ENCODE measurements at regions not wholly inside any gene's neighbourhood (a gene's known extent, or its start where the extent isn't known, plus 50 kb on each side); places are given as distances from the start of the nearest gene placed in this dataset.

DNA sequence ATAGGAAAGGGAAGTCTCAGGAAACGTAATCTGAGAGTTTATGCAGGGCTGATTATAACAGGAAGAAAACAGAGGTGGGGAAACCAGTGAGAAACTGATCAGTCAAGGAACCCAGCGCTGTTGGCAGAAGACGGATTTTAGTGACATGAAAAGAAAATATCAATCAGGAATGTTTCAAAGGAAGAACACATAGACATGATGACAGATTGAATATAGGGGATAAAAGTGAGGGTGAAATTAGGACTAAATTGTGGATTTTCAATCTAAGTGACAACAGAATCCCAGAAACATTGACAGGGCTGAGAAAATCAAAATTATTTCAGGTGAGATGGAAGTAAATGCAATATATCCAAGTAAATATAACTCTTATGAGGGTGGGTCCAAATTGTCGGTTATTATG lies 199.8 kb upstream of the CCDC150 start:
- DNase-seq (ENCODE audit: insufficient read length, low spot score) (no peak), FAIRE-seq (no peak)
- TF ChIP-seq POLR2A (IDR thresholded peaks at IDR 0.05; ENCODE audit: low read depth, low read length): no peak

DNA sequence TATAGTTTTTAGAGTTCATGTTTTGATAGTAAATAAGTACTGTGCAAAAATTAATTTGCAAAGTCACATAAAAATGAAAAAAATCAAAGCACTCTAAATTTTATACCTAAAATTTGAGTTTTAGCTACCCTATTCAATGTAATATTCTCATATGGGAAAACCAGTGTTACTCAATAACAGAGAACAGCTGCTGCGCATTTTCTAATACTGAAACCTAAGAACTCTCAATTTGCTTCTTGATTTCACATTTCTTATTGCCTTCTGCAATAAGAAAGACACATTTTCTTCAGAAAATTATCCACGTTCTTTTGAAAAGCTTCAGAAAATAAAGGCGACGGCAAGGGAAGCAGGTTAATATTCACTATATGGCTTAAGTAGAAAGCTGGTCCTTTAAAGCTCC lies 199.1 kb upstream of the CCDC150 start:
- no peak for DNase-seq (ENCODE audit: insufficient read length, low spot score)
- TF ChIP-seq POLR2A (IDR thresholded peaks at IDR 0.05; ENCODE audit: low read depth, low read length): no peak
- FAIRE-seq: no peak

DNA sequence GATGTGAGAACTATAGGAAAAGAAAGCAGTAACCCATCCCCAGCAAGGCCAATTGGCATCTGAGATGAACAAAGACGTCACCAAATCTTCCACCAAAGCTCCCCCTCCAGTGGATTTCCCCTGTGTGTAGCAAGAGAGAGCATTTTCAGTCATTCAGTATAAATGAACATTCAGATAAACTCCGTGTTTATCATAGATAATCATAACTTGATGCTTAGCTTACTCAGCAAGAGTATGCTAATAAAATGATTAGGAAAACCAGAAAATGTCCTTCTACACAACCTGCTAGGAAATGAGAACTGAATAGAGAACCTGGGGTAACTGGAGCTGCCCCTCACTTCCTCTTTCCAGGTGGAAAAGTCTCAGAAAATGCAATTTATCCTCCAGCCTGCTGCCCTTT lies 198.0 kb upstream of the CCDC150 start:
- no peak for DNase-seq (ENCODE audit: insufficient read length, low spot score)
- FAIRE-seq: no peak
- TF ChIP-seq POLR2A (IDR thresholded peaks at IDR 0.05; ENCODE audit: low read depth, low read length): no peak

DNA sequence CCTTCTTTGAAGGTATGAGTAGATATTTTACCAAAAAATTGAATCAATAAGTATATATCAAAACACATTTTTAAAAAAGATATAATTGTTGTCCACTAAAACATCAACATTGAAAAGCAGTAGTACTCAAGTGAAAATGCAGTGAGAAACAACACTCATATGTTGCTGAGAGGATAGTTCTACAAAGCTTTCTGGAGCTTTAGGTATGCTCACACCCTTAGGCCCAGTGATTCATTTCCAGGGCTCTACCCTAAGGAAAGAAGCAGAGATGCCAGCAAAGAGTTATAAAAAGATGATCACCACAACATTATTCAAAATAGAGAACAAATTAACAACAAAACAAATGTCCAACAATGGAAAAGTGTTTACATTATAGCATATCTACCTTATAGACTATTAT lies 197.3 kb upstream of the CCDC150 start:
- FAIRE-seq (no peak), DNase-seq (ENCODE audit: insufficient read length, low spot score) (no peak)
- no peak for TF ChIP-seq POLR2A (IDR thresholded peaks at IDR 0.05; ENCODE audit: low read depth, low read length)

DNA sequence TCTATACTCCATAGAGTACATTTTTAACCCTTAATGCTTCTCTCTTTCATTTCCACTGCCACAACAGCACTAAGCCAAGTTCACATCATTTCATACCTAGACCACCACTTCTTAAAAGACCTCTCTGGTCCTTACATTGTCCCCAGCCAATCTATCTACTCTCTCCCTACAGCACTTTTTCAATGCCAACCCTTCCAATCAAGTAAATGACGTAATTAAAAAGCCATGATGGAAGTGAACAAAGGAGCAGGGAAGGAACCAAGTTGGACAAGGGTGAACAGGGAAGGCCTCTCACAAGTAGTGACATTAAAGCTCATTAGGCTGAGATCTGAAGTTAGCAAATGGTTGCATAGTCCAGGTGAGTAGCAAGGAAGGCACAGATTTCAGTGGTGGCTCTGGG lies 195.1 kb upstream of the CCDC150 start:
- DNase-seq (ENCODE audit: insufficient read length, low spot score): no peak
- peak; percentile 6 for FAIRE-seq
- no peak for TF ChIP-seq POLR2A (IDR thresholded peaks at IDR 0.05; ENCODE audit: low read depth, low read length)

DNA sequence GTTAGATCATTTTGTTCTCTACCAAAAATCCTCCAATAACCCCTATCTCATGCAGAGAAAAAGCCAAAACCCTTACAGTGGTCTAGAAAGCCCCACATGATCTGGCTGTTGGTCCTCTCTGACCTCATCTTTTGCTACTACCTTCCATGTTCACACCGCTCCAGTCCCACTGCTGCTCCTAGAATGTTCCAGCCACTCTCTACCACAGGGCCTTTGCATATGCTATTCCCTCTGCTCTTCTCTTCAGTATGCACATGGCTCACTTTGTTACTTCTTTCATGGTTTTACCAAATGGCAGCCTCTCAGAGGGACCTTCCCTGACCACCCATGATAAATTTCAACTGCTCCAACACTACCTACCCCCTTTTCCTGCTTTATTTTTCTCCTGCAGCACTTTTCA lies 193.5 kb upstream of the CCDC150 start:
- no peak for TF ChIP-seq POLR2A (IDR thresholded peaks at IDR 0.05; ENCODE audit: low read depth, low read length)
- no peak for FAIRE-seq
- no peak for DNase-seq (ENCODE audit: insufficient read length, low spot score)

DNA sequence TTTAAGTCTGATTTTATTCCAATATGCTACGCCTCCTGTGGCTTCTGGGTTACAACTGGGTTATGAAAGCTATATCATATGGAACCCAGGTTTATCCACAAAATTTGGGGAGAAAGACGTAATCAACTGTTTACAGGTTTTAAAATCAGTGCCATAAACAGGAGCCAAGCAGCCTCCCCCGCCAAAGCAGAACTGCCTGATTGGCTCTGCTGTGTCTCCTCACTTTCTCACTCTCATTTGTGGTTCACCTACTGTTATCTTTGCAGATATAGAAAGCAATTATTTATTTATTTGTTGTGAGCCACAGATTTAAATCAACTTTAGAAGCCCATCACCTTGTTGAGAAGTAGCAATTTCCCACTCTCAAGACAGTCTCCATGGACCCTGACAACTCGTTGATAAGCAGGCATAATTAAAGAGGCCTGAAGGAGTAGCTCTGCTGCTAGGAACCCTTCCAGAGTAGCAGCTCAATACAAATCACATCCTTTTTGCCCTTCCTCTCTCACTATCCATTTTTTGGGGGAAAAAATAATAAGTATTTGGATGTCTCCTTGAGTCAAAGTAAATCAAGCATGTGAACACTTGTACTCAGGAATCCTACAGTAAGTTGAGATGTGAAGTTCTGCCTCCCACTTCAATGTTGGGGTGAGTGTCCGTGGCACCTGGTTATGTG lies 191.0 kb upstream of the CCDC150 start:
- TF ChIP-seq POLR2A (IDR thresholded peaks at IDR 0.05; ENCODE audit: low read depth, low read length): no peak
- FAIRE-seq (no peak), DNase-seq (ENCODE audit: insufficient read length, low spot score) (no peak)

DNA sequence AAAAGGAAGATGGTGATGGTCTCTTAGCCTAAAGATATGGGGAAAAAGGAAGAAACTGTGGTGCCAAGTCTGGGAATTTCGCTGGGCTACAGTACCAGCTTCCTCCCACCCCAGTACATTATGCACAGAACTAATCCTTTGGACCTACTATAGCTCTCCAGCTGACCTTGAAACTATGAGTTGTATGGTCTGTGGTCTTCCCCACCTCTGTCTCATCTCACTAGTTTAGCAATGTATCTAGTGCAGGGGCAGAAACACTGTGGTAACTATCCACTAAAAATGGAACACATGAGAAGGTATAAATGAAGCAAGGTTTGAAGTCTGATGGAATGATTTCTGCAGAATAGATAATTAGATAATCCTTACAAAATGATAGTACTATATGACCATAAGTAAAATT lies 190.4 kb upstream of the CCDC150 start:
- no peak for FAIRE-seq
- no peak for DNase-seq (ENCODE audit: insufficient read length, low spot score)
- TF ChIP-seq POLR2A (IDR thresholded peaks at IDR 0.05; ENCODE audit: low read depth, low read length): no peak

DNA sequence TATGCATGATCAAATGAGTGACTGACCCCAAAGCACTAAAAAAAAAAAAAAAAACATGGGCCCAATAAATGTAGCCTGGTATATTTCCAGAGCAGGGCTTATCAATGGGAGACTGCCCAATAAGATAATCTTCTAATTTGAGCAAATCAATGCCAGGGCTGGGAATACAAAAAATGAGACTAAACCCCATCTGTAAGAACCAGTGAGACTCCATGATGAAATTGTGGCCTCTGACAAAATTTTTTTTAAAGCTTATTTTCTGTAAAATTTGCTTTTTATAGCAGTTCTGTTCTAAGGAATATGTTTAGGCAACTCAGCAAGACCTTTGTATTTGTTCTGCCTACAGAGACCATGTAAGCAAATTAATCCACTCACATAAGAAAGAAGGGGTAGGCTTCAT lies 186.8 kb upstream of the CCDC150 start:
- FAIRE-seq (no peak), DNase-seq (ENCODE audit: insufficient read length, low spot score) (no peak)
- TF ChIP-seq POLR2A (IDR thresholded peaks at IDR 0.05; ENCODE audit: low read depth, low read length): no peak

DNA sequence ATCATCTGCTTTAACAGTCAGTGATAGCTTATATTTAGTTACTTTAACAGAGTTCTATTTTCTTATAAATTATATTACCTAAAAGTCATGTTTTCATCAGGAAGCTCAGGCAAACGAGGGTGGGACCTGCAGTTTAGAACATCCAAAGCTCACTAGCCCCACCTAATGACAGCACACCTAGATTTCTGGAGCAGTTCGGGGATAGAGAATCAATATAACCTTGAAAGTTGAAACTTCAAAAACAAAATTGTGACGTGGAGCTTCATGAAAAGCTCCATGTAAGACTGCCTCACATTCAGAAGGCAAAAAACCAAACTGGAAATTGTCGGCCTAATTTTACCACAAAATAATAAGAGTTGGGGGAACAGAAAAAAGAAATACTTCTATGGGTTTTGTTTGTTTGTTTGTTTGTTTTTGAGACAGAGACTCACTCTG lies 185.9 kb upstream of the CCDC150 start:
- peak; percentile 11 for DNase-seq (ENCODE audit: insufficient read length, low spot score)
- peak; percentile 48 for FAIRE-seq

DNA sequence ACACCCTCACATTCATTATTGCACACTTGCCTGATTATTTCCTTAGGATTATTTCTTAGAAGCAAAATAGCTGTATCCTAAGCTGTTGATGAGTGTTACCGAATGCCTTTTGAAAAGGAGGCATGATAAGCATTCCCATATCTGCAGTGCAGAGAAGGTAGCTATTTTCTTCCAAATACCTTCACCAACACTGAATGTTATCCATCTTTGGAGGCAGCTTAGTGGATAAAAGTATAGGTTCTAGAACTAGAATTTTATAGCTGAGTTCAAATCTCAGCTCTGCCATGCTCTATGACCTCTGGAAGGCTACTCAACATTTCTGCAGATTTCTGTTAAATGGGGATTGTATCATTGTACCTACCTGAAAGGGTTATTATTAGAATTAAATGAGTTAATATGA lies 185.0 kb upstream of the CCDC150 start:
- FAIRE-seq (no peak), DNase-seq (ENCODE audit: insufficient read length, low spot score) (no peak)
- no peak for TF ChIP-seq POLR2A (IDR thresholded peaks at IDR 0.05; ENCODE audit: low read depth, low read length)

More for the DNA sequence above, 185.9 kb upstream of the CCDC150 start:
- TF ChIP-seq POLR2A (IDR thresholded peaks at IDR 0.05; ENCODE audit: low read depth, low read length): no peak

DNA sequence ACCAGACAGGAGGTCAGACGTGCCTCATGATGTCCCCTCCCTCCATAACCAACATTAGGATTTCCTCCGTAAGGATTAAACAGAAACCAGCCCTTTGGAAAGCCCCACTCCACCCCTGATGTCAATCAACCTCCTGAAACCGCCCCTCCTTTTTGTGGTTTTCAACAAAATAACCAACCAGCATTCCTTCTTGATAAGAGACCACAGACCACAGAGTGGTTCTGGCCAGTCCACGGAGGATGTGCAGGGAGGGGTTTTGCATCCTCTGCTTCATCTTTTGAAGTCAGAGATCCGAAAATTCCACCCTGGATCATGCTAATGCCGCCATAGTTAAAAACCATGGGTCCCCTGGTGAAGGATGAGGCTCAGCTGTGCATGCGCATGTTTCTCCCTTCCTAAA lies 180.0 kb upstream of the CCDC150 start:
- TF ChIP-seq POLR2A (IDR thresholded peaks at IDR 0.05; ENCODE audit: low read depth, low read length): no peak
- DNase-seq (ENCODE audit: insufficient read length, low spot score) (no peak), FAIRE-seq (no peak)

DNA sequence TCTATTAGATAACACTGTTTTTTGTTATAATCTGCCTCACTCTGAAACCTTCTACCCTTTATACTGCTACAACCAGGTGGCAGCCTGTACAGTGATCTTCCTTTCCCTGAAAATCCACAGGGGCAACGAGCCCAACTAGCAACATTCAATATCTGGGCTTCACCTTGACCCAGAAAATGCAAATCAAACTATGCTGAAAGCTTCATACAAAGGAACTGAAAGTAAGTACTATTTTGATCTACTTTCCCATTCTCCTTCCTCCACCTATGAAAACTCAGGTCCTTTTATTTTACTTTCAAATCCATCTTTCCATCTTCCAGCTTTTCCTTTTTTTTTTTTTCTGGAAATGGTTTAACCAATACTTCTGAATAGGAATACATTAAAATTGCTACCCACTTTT lies 175.8 kb upstream of the CCDC150 start:
- no peak for FAIRE-seq
- no peak for TF ChIP-seq POLR2A (IDR thresholded peaks at IDR 0.05; ENCODE audit: low read depth, low read length)
- no peak for DNase-seq (ENCODE audit: insufficient read length, low spot score)

DNA sequence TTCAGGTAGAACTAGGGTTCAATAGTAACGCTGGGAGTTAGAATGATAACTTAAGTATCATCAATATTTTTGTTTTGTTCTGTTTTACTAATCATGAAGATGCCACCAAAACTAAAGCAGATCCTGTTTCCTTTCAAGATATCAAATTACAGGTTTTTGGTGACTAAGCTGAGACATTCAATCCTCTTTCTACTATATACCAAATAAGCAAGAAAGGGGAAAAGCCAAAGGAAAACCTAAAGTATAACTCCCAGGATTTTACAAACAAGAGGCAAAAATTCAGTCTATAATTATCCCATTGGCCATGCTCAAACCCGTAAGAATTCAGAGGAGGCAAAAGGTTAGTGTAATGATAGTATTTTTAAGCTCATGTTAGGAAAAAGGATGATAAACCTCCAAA lies 175.2 kb upstream of the CCDC150 start:
- DNase-seq (ENCODE audit: insufficient read length, low spot score): no peak
- peak; percentile 30 for FAIRE-seq
- no peak for TF ChIP-seq POLR2A (IDR thresholded peaks at IDR 0.05; ENCODE audit: low read depth, low read length)

DNA sequence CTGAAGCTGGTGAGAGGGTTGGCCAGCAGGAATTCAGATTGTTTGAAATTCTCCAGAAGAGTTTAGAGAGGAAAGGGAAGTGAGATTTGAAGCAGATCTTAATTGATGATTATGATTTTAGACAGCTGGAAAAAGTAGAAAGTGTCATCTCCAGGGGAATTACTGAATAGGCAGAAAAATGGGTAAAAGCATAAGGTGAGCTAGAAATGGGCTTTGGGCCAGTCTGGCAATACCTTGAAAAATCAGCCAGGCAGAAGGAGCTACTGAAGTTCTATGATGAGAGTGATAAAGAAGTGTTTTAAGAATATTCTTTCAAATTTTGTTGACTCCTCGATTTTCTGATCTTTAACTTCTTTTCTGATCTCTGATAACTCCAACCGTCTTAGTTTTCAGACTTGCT lies 172.9 kb upstream of the CCDC150 start:
- FAIRE-seq (no peak), DNase-seq (ENCODE audit: insufficient read length, low spot score) (no peak)
- TF ChIP-seq POLR2A (IDR thresholded peaks at IDR 0.05; ENCODE audit: low read depth, low read length): no peak

DNA sequence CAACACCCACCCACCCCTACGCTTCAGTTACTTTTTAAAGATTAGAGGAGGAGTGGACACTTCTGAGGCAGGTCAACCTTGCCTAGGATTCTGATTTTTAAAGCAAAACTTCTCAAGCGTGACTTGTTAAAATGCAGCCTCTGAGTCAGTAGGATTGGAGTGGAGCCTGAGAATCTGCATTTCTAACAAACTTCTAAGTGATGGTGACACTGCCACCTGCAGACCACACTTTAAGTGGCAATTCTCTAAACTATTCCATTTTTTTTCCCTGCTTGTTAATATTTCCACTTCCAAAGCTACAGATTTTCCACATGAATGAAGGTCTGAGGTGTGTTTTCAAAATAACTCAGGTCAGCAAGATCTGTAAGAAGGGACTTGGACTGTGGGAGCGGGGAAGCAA lies 171.1 kb upstream of the CCDC150 start:
- TF ChIP-seq POLR2A (IDR thresholded peaks at IDR 0.05; ENCODE audit: low read depth, low read length): no peak
- DNase-seq (ENCODE audit: insufficient read length, low spot score) (no peak), FAIRE-seq (peak; percentile 11)

Data from H54 (cell line).